ENCODE measurements at regions not wholly inside any gene's neighbourhood (a gene's known extent, or its start where the extent isn't known, plus 50 kb on each side); places are given as distances from the start of the nearest gene placed in this dataset.

- no peaks in the 10 kb centered on the region for H3K27me3 ChIP-seq (ENCODE audit: insufficient read depth, poor library complexity, severe bottlenecking)
- no peak for DNase-seq (ENCODE audit: low spot score)
- TF ChIP-seq CTCF (IDR thresholded peaks at IDR 0.05; ENCODE audit: poor library complexity, severe bottlenecking): no peak
- H3K9me3 ChIP-seq (ENCODE audit: severe bottlenecking): no peaks in the 10 kb centered on the region
- ATAC-seq (ENCODE audit: low read depth): no peak
- no peaks in the 10 kb centered on the region for H3K36me3 ChIP-seq (ENCODE audit: low read depth)
- H3K27ac ChIP-seq (ENCODE audit: poor library complexity, severe bottlenecking): no peak overlapping the region
- H3K4me1 ChIP-seq (ENCODE audit: insufficient read depth, poor library complexity, severe bottlenecking): no peaks in the 10 kb centered on the region
- no peak overlapping the region for H3K4me3 ChIP-seq (ENCODE audit: severe bottlenecking)
Observed at GRCh38 chr9:103949096-103949495, 145.0 kb upstream of the SMC2 start.

- TF ChIP-seq CTCF (IDR thresholded peaks at IDR 0.05; ENCODE audit: poor library complexity, severe bottlenecking): no peak
- H3K36me3 ChIP-seq (ENCODE audit: low read depth): no peaks in the 10 kb centered on the region
- DNase-seq (ENCODE audit: low spot score) (no peak), ATAC-seq (ENCODE audit: low read depth) (no peak)
- H3K4me3 ChIP-seq (ENCODE audit: severe bottlenecking): no peak overlapping the region
- no peak overlapping the region for H3K27ac ChIP-seq (ENCODE audit: poor library complexity, severe bottlenecking)
- H3K27me3 ChIP-seq (ENCODE audit: insufficient read depth, poor library complexity, severe bottlenecking): no peaks in the 10 kb centered on the region
- no peaks in the 10 kb centered on the region for H3K4me1 ChIP-seq (ENCODE audit: insufficient read depth, poor library complexity, severe bottlenecking)
- no peaks in the 10 kb centered on the region for H3K9me3 ChIP-seq (ENCODE audit: severe bottlenecking)
Observed at GRCh38 chr9:103977163-103977562, 116.9 kb upstream of the SMC2 start.

- ATAC-seq (ENCODE audit: low read depth) (no peak), DNase-seq (ENCODE audit: low spot score) (no peak)
- Histone ChIP-seq H3K36me3 (ENCODE audit: low read depth) (no peaks in the 10 kb centered on the region), H3K27ac (ENCODE audit: poor library complexity, severe bottlenecking) (no peak overlapping the region), H3K9me3 (ENCODE audit: severe bottlenecking) (no peaks in the 10 kb centered on the region), H3K4me3 (ENCODE audit: severe bottlenecking) (no peak overlapping the region), H3K27me3 (ENCODE audit: insufficient read depth, poor library complexity, severe bottlenecking) (no peaks in the 10 kb centered on the region), H3K4me1 (ENCODE audit: insufficient read depth, poor library complexity, severe bottlenecking) (no peaks in the 10 kb centered on the region)
- TF ChIP-seq CTCF (IDR thresholded peaks at IDR 0.05; ENCODE audit: poor library complexity, severe bottlenecking): no peak
Observed at GRCh38 chr9:103978396-103978795, 115.7 kb upstream of the SMC2 start.

- DNase-seq (ENCODE audit: low spot score): no peak
- H3K36me3 ChIP-seq (ENCODE audit: low read depth): no peaks in the 10 kb centered on the region
Observed at GRCh38 chr9:103981912-103982311, 112.2 kb upstream of the SMC2 start.

GRCh38 chr9:103985077-103985476 is 109.0 kb upstream of the SMC2 start:
- Histone ChIP-seq H3K27me3 (ENCODE audit: insufficient read depth, poor library complexity, severe bottlenecking) (no peaks in the 10 kb centered on the region), H3K27ac (ENCODE audit: poor library complexity, severe bottlenecking) (no peak overlapping the region), H3K36me3 (ENCODE audit: low read depth) (no peaks in the 10 kb centered on the region), H3K4me3 (ENCODE audit: severe bottlenecking) (no peak overlapping the region), H3K9me3 (ENCODE audit: severe bottlenecking) (no peaks in the 10 kb centered on the region), H3K4me1 (ENCODE audit: insufficient read depth, poor library complexity, severe bottlenecking) (no peaks in the 10 kb centered on the region)
- ATAC-seq (ENCODE audit: low read depth): no peak
- no peak for TF ChIP-seq CTCF (IDR thresholded peaks at IDR 0.05; ENCODE audit: poor library complexity, severe bottlenecking)
- no peak for DNase-seq (ENCODE audit: low spot score)

More at GRCh38 chr9:103981912-103982311, 112.2 kb upstream of the SMC2 start:
- no peak for TF ChIP-seq CTCF (IDR thresholded peaks at IDR 0.05; ENCODE audit: poor library complexity, severe bottlenecking)
- no peak for ATAC-seq (ENCODE audit: low read depth)
- Histone ChIP-seq H3K9me3 (ENCODE audit: severe bottlenecking) (no peaks in the 10 kb centered on the region), H3K4me1 (ENCODE audit: insufficient read depth, poor library complexity, severe bottlenecking) (no peaks in the 10 kb centered on the region), H3K27ac (ENCODE audit: poor library complexity, severe bottlenecking) (no peak overlapping the region), H3K4me3 (ENCODE audit: severe bottlenecking) (no peak overlapping the region), H3K27me3 (ENCODE audit: insufficient read depth, poor library complexity, severe bottlenecking) (no peaks in the 10 kb centered on the region)

Data from RWPE2 (cell line).